AG04449 (cell line): ENCODE measurements at regions not wholly inside any gene's neighbourhood (a gene's known extent, or its start where the extent isn't known, plus 50 kb on each side); places are given as distances from the start of the nearest gene placed in this dataset.

Source experiments
- CTCF ChIA-PET: fragments of 350-600 bp; formaldehyde crosslinking; extraction: SDS; loops from one replicate; lab custom pipeline; 2021; ENCODE audit warnings: antibody characterized with exemption; lab: Yijun Ruan, JAX
- POLR2A ChIA-PET: fragments of 400-600, 350-600 bp; formaldehyde crosslinking; extraction: SDS; loops from one replicate; lab custom pipeline; 2020; ENCODE audit warnings: antibody characterized with exemption, inconsistent platforms; lab: Yijun Ruan, JAX
- DNase-seq: peaks from one replicate; pipeline ENCODE4 v3.0.0-alpha.2; 2010; ENCODE audit warnings: low read depth, low spot score
- H3K4me3 ChIP-seq: 2 replicates; pipeline ENCODE4 v1.5.1; 2011; ENCODE audit warnings: low read depth, mild to moderate bottlenecking, control low read depth, low read length
- CTCF ChIP-seq: IDR thresholded peaks from one replicate; pipeline ENCODE4 v1.5.1; 2011; ENCODE audit warnings: mild to moderate bottlenecking, moderate library complexity, low read length, control low read depth, inconsistent platforms; ENCODE audit not compliant: insufficient read depth; ENCODE audit errors: missing control alignments

- no peak for DNase-seq
- CTCF ChIA-PET: interaction anchor here (1.2 to 1.3 kb wide), 2 partner anchors 10 to 201 kb away, joined by 3 to 8 read pairs; no protein-coding TSS in a partner anchor
- no peak for TF ChIP-seq CTCF
- POLR2A ChIA-PET: no interaction called here
- H3K4me3 ChIP-seq: no peak overlapping the region
These were observed 114.7 kb upstream of the AHR start for GRCh38 chr7:17183630-17184328.

GRCh38 chr7:17184805-17185689, 113.4 kb upstream of the AHR start:
- no peak for TF ChIP-seq CTCF
- ChIA-PET POLR2A (no interaction called here), CTCF (interaction anchor here (1.3 kb wide), 1 partner anchor 11 kb away, joined by 3 read pairs; no protein-coding TSS in a partner anchor)
- DNase-seq: no peak
- no peak overlapping the region for H3K4me3 ChIP-seq

GRCh38 chr7:17185690-17186070, 112.8 kb upstream of the AHR start:
- no peak overlapping the region for H3K4me3 ChIP-seq
- TF ChIP-seq CTCF: no peak
- POLR2A ChIA-PET: no interaction called here
- CTCF ChIA-PET: no interaction called here
- no peak for DNase-seq

GRCh38 chr7:17186745-17187530, 111.5 kb upstream of the AHR start:
- ChIA-PET CTCF (no interaction called here), POLR2A (interaction anchor here (1.3 kb wide), 1 partner anchor 111 kb away, joined by 4 read pairs; the partner anchor contains the start of gene AHR)
- DNase-seq: no peak
- H3K4me3 ChIP-seq: no peak overlapping the region
- no peak for TF ChIP-seq CTCF

GRCh38 chr7:17194656-17195055, 103.8 kb upstream of the AHR start:
- ChIA-PET CTCF (no interaction called here), POLR2A (no interaction called here)
- no peak overlapping the region for H3K4me3 ChIP-seq
- TF ChIP-seq CTCF: no peak
- DNase-seq: no peak

- no peak for TF ChIP-seq CTCF
- ChIA-PET POLR2A (no interaction called here), CTCF (no interaction called here)
- no peak overlapping the region for H3K4me3 ChIP-seq
- no peak for DNase-seq
These were observed 102.9 kb upstream of the AHR start for GRCh38 chr7:17195576-17195975.
